HEK293 (cell line): ENCODE measurements at regions not wholly inside any gene's neighbourhood (a gene's known extent, or its start where the extent isn't known, plus 50 kb on each side); places are given as distances from the start of the nearest gene placed in this dataset.
A peak's percentile ranks its signal among the peaks of the same experiment; 100 is the strongest.

Experiments used
- CTCF ChIA-PET: fragments of 350-600 bp; formaldehyde crosslinking; extraction: SDS; loops from one replicate; lab custom pipeline; 2021; ENCODE audit warnings: antibody characterized with exemption; lab: Yijun Ruan, JAX
- POLR2A ChIA-PET: fragments of 300-600 bp; formaldehyde crosslinking; extraction: SDS; loops from one replicate; lab custom pipeline; 2020; ENCODE audit warnings: antibody characterized with exemption, inconsistent platforms; lab: Yijun Ruan, JAX
- H3K27ac ChIP-seq: fragments of 200-500 bp; sonication (Bioruptor generic); 2 replicates; pipeline ENCODE4 v1.5.1; 2014; ENCODE audit warnings: low read depth, low read length, control low read depth, inconsistent platforms; ENCODE audit errors: extremely low read depth
- H3K36me3 ChIP-seq, 2 experiments: fragments of 200-500 bp in 1 of 2; sonication (Bioruptor generic) in 1 of 2; 1 replicate in 1 of 2; 2 replicates in 1 of 2; pipeline ENCODE4 v1.5.1; 2014 to 2017; ENCODE audit warnings: inconsistent platforms in 2 of 2, low read length in 2 of 2; ENCODE audit not compliant: control insufficient read depth in 2 of 2, insufficient read depth in 1 of 2
- H3K4me1 ChIP-seq: fragments of 200-500 bp; sonication (Bioruptor generic); 2 replicates; pipeline ENCODE4 v1.5.1; 2014; ENCODE audit warnings: mild to moderate bottlenecking, low read length, inconsistent platforms; ENCODE audit not compliant: control insufficient read depth, insufficient read depth
- H3K4me3 ChIP-seq: 2 replicates; pipeline ENCODE4 v1.5.1; 2011; ENCODE audit warnings: low read depth, mild to moderate bottlenecking, control low read depth, low read length, moderate library complexity
- H3K9me3 ChIP-seq: fragments of 200-500 bp; sonication (Bioruptor generic); 2 replicates; pipeline ENCODE4 v1.5.1; 2014; ENCODE audit warnings: low read depth, low read length, inconsistent platforms; ENCODE audit not compliant: control insufficient read depth, insufficient read depth
- GLIS2 ChIP-seq: fragments of 450-650 bp; formaldehyde crosslinking; IDR thresholded peaks from 2 replicates; pipeline ENCODE4 v1.5.1; 2016; ENCODE audit warnings: missing biosample characterization, missing genetic modification characterization
- SCRT2 ChIP-seq: fragments of 450-650 bp; formaldehyde crosslinking; IDR thresholded peaks from 2 replicates; pipeline ENCODE4 v1.5.1; 2016; ENCODE audit warnings: missing biosample characterization, missing genetic modification characterization
- ZBTB49 ChIP-seq: fragments of 450-650 bp; formaldehyde crosslinking; IDR thresholded peaks from 2 replicates; pipeline ENCODE4 v1.5.1; 2016; ENCODE audit warnings: missing biosample characterization, missing genetic modification characterization, low read depth
- ZFP37 ChIP-seq: fragments of 450-650 bp; formaldehyde crosslinking; IDR thresholded peaks from 2 replicates; pipeline ENCODE4 v1.5.1; 2016; ENCODE audit warnings: missing biosample characterization, missing genetic modification characterization
- ZNF140 ChIP-seq: fragments of 450-650 bp; formaldehyde crosslinking; IDR thresholded peaks from 2 replicates; pipeline ENCODE4 v1.5.1; 2016; ENCODE audit warnings: missing biosample characterization, missing genetic modification characterization
- ZNF155 ChIP-seq: fragments of 450-650 bp; formaldehyde crosslinking; IDR thresholded peaks from 2 replicates; pipeline ENCODE4 v1.5.1; 2016; ENCODE audit warnings: missing biosample characterization, missing genetic modification characterization
- ZNF157 ChIP-seq: fragments of 450-650 bp; formaldehyde crosslinking; IDR thresholded peaks from 2 replicates; pipeline ENCODE4 v1.5.1; 2016; ENCODE audit warnings: missing biosample characterization, missing genetic modification characterization
- ZNF211 ChIP-seq: fragments of 450-650 bp; formaldehyde crosslinking; IDR thresholded peaks from 2 replicates; pipeline ENCODE4 v1.5.1; 2016; ENCODE audit warnings: low read depth, missing biosample characterization, missing genetic modification characterization
- ZNF248 ChIP-seq: fragments of 450-650 bp; formaldehyde crosslinking; IDR thresholded peaks from 2 replicates; pipeline ENCODE4 v1.5.1; 2017; ENCODE audit warnings: missing biosample characterization, missing genetic modification characterization
- ZNF274 ChIP-seq, 2 experiments: fragments of 200-500 bp in 1 of 2; fragments of 450-650 bp in 1 of 2; sonication (Bioruptor generic) in 1 of 2; formaldehyde crosslinking in 1 of 2; IDR thresholded peaks; 2 replicates each; pipeline versions ENCODE4 v1.5.1 to v1.6.1; 2014 to 2016; ENCODE audit warnings: borderline replicate concordance in 1 of 2, inconsistent platforms in 1 of 2, low read length in 1 of 2, missing biosample characterization in 1 of 2, missing genetic modification characterization in 1 of 2
- ZNF280D ChIP-seq: fragments of 450-650 bp; formaldehyde crosslinking; IDR thresholded peaks from 2 replicates; pipeline ENCODE4 v1.5.1; 2016; ENCODE audit warnings: missing biosample characterization, missing genetic modification characterization
- ZNF362 ChIP-seq: fragments of 450-650 bp; formaldehyde crosslinking; IDR thresholded peaks from 2 replicates; pipeline ENCODE4 v1.5.1; 2016; ENCODE audit warnings: missing biosample characterization, missing genetic modification characterization
- ZNF426 ChIP-seq: fragments of 450-650 bp; formaldehyde crosslinking; IDR thresholded peaks from 2 replicates; pipeline ENCODE4 v1.5.1; 2017; ENCODE audit warnings: missing biosample characterization, missing genetic modification characterization, mild to moderate bottlenecking, inconsistent platforms, moderate library complexity
- ZNF433 ChIP-seq: fragments of 450-650 bp; formaldehyde crosslinking; IDR thresholded peaks from 2 replicates; pipeline ENCODE4 v1.5.1; 2016; ENCODE audit warnings: missing biosample characterization, missing genetic modification characterization, low read depth
- ZNF449 ChIP-seq: fragments of 450-650 bp; formaldehyde crosslinking; IDR thresholded peaks from 2 replicates; pipeline ENCODE4 v1.5.1; 2017; ENCODE audit warnings: missing biosample characterization, mild to moderate bottlenecking, missing genetic modification characterization, moderate library complexity
- ZNF48 ChIP-seq: fragments of 450-650 bp; formaldehyde crosslinking; IDR thresholded peaks from 2 replicates; pipeline ENCODE4 v1.5.1; 2016; ENCODE audit warnings: missing biosample characterization, missing genetic modification characterization
- ZNF585B ChIP-seq: fragments of 450-650 bp; formaldehyde crosslinking; IDR thresholded peaks from 2 replicates; pipeline ENCODE4 v1.5.1; 2016; ENCODE audit warnings: missing biosample characterization, missing genetic modification characterization
- ZNF596 ChIP-seq: fragments of 450-650 bp; IDR thresholded peaks from 2 replicates; pipeline ENCODE4 v1.5.0; 2018; ENCODE audit warnings: missing biosample characterization, mild to moderate bottlenecking, missing genetic modification characterization, moderate library complexity
- ZNF626 ChIP-seq: fragments of 450-650 bp; sonication (Bioruptor Pico); formaldehyde crosslinking; IDR thresholded peaks from 2 replicates; pipeline ENCODE4 v1.5.1; 2018; ENCODE audit warnings: missing biosample characterization, missing genetic modification characterization, inconsistent platforms
- ZNF701 ChIP-seq: fragments of 450-650 bp; formaldehyde crosslinking; IDR thresholded peaks from 2 replicates; pipeline ENCODE4 v1.5.1; 2016; ENCODE audit warnings: missing biosample characterization, missing genetic modification characterization
- TF ChIP-seq, protein P1 (sequence below): fragments of 450-650 bp; formaldehyde crosslinking; IDR thresholded peaks from 2 replicates; pipeline ENCODE4 v1.5.1; 2017; ENCODE audit warnings: missing biosample characterization, missing genetic modification characterization
- TF ChIP-seq, protein P2 (sequence below): fragments of 450-650 bp; formaldehyde crosslinking; IDR thresholded peaks from 2 replicates; pipeline ENCODE4 v1.5.1; 2016; ENCODE audit warnings: missing biosample characterization, missing genetic modification characterization

- TF ChIP-seq, protein P1, sequence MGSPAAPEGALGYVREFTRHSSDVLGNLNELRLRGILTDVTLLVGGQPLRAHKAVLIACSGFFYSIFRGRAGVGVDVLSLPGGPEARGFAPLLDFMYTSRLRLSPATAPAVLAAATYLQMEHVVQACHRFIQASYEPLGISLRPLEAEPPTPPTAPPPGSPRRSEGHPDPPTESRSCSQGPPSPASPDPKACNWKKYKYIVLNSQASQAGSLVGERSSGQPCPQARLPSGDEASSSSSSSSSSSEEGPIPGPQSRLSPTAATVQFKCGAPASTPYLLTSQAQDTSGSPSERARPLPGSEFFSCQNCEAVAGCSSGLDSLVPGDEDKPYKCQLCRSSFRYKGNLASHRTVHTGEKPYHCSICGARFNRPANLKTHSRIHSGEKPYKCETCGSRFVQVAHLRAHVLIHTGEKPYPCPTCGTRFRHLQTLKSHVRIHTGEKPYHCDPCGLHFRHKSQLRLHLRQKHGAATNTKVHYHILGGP (tag by site-specific recombination), result no peak
- TF ChIP-seq ZFP37, result no peak
- TF ChIP-seq ZNF596 (tag by site-specific recombination), result no peak
- no peak for TF ChIP-seq ZNF211 (tag by site-specific recombination)
- TF ChIP-seq ZNF362, result no peak
- TF ChIP-seq ZNF585B (tag by site-specific recombination), result no peak
- TF ChIP-seq ZNF157 (tag by site-specific recombination), result no peak
- no peak for TF ChIP-seq ZNF274 (IDR thresholded peaks at IDR 0.05; ENCODE audit: low read length)
- TF ChIP-seq ZNF274 (tag by site-specific recombination; IDR thresholded peaks at IDR 0.05; ENCODE audit: borderline replicate concordance), result no peak
- no peak for TF ChIP-seq ZNF48
- TF ChIP-seq ZNF140 (tag by site-specific recombination), result no peak
- TF ChIP-seq ZNF155 (tag by site-specific recombination), result no peak
- TF ChIP-seq, protein P2, sequence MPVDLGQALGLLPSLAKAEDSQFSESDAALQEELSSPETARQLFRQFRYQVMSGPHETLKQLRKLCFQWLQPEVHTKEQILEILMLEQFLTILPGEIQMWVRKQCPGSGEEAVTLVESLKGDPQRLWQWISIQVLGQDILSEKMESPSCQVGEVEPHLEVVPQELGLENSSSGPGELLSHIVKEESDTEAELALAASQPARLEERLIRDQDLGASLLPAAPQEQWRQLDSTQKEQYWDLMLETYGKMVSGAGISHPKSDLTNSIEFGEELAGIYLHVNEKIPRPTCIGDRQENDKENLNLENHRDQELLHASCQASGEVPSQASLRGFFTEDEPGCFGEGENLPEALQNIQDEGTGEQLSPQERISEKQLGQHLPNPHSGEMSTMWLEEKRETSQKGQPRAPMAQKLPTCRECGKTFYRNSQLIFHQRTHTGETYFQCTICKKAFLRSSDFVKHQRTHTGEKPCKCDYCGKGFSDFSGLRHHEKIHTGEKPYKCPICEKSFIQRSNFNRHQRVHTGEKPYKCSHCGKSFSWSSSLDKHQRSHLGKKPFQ (tag by site-specific recombination), result no peak
- TF ChIP-seq ZNF701 (tag by site-specific recombination), result no peak
- TF ChIP-seq GLIS2 (tag by site-specific recombination), result no peak
- TF ChIP-seq SCRT2, result no peak
- no peak for TF ChIP-seq ZNF626 (tag by site-specific recombination)
- no peak for TF ChIP-seq ZNF426 (tag by site-specific recombination)
- TF ChIP-seq ZNF433, result no peak
Measured at GRCh38 chr1:228927421-228927820, 192.1 kb downstream of the RHOU start.

DNA sequence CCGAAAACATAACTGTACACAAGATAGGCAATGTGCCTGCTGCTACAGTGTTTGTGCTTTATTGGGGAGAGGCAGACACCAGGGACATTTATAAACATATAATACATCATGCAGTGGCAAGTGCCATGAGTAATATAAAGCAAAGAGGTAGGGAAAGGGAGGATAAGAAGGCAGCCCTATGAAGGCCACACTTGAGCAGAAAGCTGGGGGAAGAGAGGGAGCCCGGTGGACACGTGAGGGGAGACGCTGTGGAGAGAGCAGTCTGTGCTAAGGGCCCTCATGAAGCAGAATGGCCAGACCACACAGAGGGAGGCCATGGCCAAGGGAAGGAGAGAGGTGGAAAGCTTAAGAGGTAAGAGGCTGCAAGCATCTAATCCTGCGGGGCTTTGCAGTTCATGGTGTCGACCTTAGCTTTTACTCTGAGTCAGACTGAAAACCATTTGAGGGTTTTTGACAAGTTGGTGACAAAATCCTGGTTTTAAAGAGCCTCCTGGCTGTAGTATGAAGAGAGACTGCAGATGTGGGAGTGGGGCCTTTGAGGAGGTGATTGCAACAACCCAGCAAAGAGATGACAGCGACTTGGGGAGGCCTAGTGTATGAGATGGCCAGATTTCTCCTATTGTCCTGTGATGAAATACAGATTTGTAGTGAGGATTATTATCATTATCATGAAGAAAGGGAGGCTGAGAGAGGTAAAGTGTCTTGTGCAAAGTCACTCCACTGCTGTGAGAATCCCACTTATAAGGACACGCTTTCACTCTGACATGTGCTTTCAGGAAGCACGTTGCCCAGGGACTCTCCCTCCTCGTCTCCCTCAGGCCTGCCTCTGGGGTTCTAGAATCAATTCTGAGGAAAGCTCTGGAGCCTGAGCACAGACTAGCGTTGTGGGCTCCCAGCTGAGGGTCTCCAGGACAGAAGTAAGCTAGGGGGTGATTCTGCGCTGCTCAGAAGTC lies 192.9 kb downstream of the RHOU start:
- TF ChIP-seq ZNF280D (no peak), ZNF449 (tag by site-specific recombination) (peak; percentile 48), ZNF248 (tag by site-specific recombination) (no peak), ZBTB49 (tag by site-specific recombination) (no peak)
- H3K27ac ChIP-seq, result no peak overlapping the region
- H3K9me3 ChIP-seq, result no peaks in the 10 kb centered on the region
- H3K4me1 ChIP-seq, result no peaks in the 10 kb centered on the region
- ChIA-PET POLR2A (no interaction called here), CTCF (no interaction called here)
- no peak overlapping the region for H3K4me3 ChIP-seq
- H3K36me3 ChIP-seq, result no peaks in the 10 kb centered on the region

More at GRCh38 chr1:228927421-228927820, 192.1 kb downstream of the RHOU start:
- Histone ChIP-seq H3K36me3 (no peaks in the 10 kb centered on the region), H3K4me3 (no peak overlapping the region), H3K9me3 (no peaks in the 10 kb centered on the region), H3K4me1 (no peaks in the 10 kb centered on the region), H3K27ac (no peak overlapping the region)
- POLR2A ChIA-PET, result no interaction called here
- CTCF ChIA-PET, result no interaction called here
